SU-DHL-6 (cell line): ENCODE measurements at regions not wholly inside any gene's neighbourhood (a gene's known extent, or its start where the extent isn't known, plus 50 kb on each side); places are given as distances from the start of the nearest gene placed in this dataset.
"Not testable (repeated sequence)": the region's sequence is repeated elsewhere in the genome, so short reads cannot be mapped to it uniquely, and the experiment has no call there.

Source experiments
- H2AFZ ChIP-seq: fragments of 200-600 bp; sonication (generic); 2 replicates; pipeline ENCODE4 v1.6.1; 2014; ENCODE audit warnings: low read depth, mild to moderate bottlenecking, moderate library complexity, mixed read lengths, antibody characterized with exemption, low read length; ENCODE audit not compliant: severe bottlenecking
- H3F3A ChIP-seq: fragments of 200-600 bp; shearing (Covaris generic); 2 replicates; pipeline ENCODE4 v1.6.0; 2016; ENCODE audit warnings: antibody characterized with exemption, mild to moderate bottlenecking; ENCODE audit not compliant: insufficient read depth
- H3K27ac ChIP-seq: fragments of 200-600 bp; sonication (generic); 2 replicates; pipeline ENCODE4 v1.5.1; 2016; ENCODE audit warnings: low read depth, mild to moderate bottlenecking, low read length, moderate library complexity, mixed read lengths
- H3K27me3 ChIP-seq: fragments of 200-600 bp; sonication (generic), shearing (Covaris generic); 2 replicates; pipeline ENCODE4 v1.6.0; 2014; ENCODE audit warnings: mild to moderate bottlenecking, low read length
- H3K36me3 ChIP-seq: fragments of 200-600 bp; sonication (generic); 2 replicates; pipeline ENCODE4 v1.6.1; 2014; ENCODE audit warnings: mild to moderate bottlenecking, low read length, mixed read lengths
- H3K4me2 ChIP-seq: fragments of 300-600, 200-600 bp; shearing (Covaris generic), sonication (generic); 2 replicates; pipeline ENCODE4 v1.6.0; 2014; ENCODE audit warnings: low read length, low read depth, mild to moderate bottlenecking; ENCODE audit not compliant: poor library complexity, severe bottlenecking
- H3K4me3 ChIP-seq: fragments of 200-600 bp; sonication (generic); 2 replicates; pipeline ENCODE4 v1.5.1; 2014; ENCODE audit warnings: antibody characterized with exemption, low read length, mild to moderate bottlenecking, mixed read lengths; ENCODE audit not compliant: insufficient read depth, poor library complexity, severe bottlenecking
- H3K79me2 ChIP-seq: fragments of 200-600 bp; sonication (generic); 2 replicates; pipeline ENCODE4 v1.6.1; 2014; ENCODE audit warnings: mild to moderate bottlenecking, low read length, moderate library complexity; ENCODE audit not compliant: insufficient read depth
- H3K9ac ChIP-seq: fragments of 200-600 bp; sonication (generic); 2 replicates; pipeline ENCODE4 v1.7.0; 2014; ENCODE audit warnings: mild to moderate bottlenecking, low read length
- H3K9me2 ChIP-seq: fragments of 200-600 bp; sonication (generic); replicated peaks from 2 replicates; pipeline ENCODE4 v1.6.1; 2014; ENCODE audit warnings: low read length; ENCODE audit not compliant: insufficient read depth
- H3K9me3 ChIP-seq: fragments of 200-600 bp; sonication (generic); 2 replicates; pipeline ENCODE4 v1.6.1; 2014; ENCODE audit warnings: low read length, mixed read lengths; ENCODE audit not compliant: insufficient read depth
- H4K20me1 ChIP-seq: fragments of 200-600 bp; sonication (generic); 2 replicates; pipeline ENCODE4 v1.6.1; 2014; ENCODE audit warnings: low read depth, mild to moderate bottlenecking, antibody characterized with exemption, low read length, moderate library complexity, mixed read lengths
- EZH2phosphoT487 ChIP-seq: fragments of 200-600 bp; sonication (generic), shearing (Covaris generic); conservative IDR thresholded peaks from 2 replicates; pipeline ENCODE4 v1.6.1; 2018; ENCODE audit warnings: mild to moderate bottlenecking, antibody characterized with exemption, low read length, moderate library complexity, mixed read lengths
- TF ChIP-seq, protein P1 (sequence below): fragments of 200-600 bp; sonication (generic); IDR thresholded peaks from one replicate; pipeline ENCODE4 v1.5.1; 2017; ENCODE audit warnings: antibody characterized with exemption, mild to moderate bottlenecking, low read length, moderate library complexity; ENCODE audit not compliant: insufficient read depth, poor library complexity, severe bottlenecking

DNA sequence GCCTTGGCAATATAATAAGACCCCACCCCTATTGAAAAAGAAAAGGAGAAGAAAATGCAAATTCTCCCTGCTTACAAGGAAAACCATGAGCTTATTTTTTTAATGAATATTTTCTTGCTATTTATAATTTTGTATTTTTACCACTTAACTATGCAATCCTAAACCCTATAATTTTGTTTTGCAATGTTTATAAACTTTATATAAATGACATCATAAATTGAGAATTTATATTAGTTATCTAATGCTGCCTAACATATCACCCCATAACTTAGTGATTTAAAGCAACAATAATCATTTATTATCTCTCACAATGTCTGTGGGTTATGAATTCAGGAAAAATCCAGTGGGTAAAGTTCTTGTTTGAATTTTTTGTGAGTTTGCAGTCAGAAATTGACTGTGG lies 369.1 kb downstream of the TAF11L14 start:
- no peaks in the 10 kb centered on the region for H3K9me2 ChIP-seq
- no peak overlapping the region for H3K27ac ChIP-seq
- H3K9ac ChIP-seq: no peak overlapping the region
- no peaks in the 10 kb centered on the region for H3K79me2 ChIP-seq
- no peaks in the 10 kb centered on the region for H3F3A ChIP-seq
- H2AFZ ChIP-seq: no peak overlapping the region
- H3K36me3 ChIP-seq: no peaks in the 10 kb centered on the region
- no peaks in the 10 kb centered on the region for H3K9me3 ChIP-seq
- no peak for TF ChIP-seq EZH2phosphoT487
- TF ChIP-seq, protein P1, sequence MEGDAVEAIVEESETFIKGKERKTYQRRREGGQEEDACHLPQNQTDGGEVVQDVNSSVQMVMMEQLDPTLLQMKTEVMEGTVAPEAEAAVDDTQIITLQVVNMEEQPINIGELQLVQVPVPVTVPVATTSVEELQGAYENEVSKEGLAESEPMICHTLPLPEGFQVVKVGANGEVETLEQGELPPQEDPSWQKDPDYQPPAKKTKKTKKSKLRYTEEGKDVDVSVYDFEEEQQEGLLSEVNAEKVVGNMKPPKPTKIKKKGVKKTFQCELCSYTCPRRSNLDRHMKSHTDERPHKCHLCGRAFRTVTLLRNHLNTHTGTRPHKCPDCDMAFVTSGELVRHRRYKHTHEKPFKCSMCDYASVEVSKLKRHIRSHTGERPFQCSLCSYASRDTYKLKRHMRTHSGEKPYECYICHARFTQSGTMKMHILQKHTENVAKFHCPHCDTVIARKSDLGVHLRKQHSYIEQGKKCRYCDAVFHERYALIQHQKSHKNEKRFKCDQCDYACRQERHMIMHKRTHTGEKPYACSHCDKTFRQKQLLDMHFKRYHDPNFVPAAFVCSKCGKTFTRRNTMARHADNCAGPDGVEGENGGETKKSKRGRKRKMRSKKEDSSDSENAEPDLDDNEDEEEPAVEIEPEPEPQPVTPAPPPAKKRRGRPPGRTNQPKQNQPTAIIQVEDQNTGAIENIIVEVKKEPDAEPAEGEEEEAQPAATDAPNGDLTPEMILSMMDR: no peak
- H3K4me2 ChIP-seq: no peak overlapping the region
- H3K27me3 ChIP-seq: no peaks in the 10 kb centered on the region
- no peaks in the 10 kb centered on the region for H4K20me1 ChIP-seq
- no peak overlapping the region for H3K4me3 ChIP-seq

DNA sequence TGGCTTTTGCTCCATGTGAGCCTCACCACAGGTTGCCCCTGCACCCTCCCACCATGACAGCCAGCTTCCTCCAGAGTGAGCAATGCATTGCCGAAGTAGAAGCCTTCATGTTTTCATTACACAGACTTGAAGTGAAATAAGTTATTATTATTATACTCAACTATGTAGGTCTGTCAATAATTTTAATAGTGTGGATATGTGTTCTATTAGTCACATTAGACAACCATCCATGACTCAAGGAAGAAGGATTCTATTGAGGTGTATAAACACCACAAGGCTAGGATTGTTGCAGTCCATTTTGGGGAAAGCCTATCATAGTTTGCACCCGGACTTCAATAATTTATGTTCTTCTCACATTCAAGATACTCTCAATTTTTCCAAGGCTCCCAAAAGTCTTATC lies 369.5 kb downstream of the TAF11L14 start:
- Histone ChIP-seq H4K20me1 (no peaks in the 10 kb centered on the region), H2AFZ (no peak overlapping the region), H3K79me2 (no peaks in the 10 kb centered on the region), H3F3A (no peaks in the 10 kb centered on the region), H3K27me3 (no peaks in the 10 kb centered on the region), H3K9me2 (no peaks in the 10 kb centered on the region), H3K4me3 (no peak overlapping the region), H3K9ac (no peak overlapping the region), H3K9me3 (no peaks in the 10 kb centered on the region), H3K4me2 (no peak overlapping the region), H3K36me3 (no peaks in the 10 kb centered on the region), H3K27ac (no peak overlapping the region)
- no peak for TF ChIP-seq EZH2phosphoT487
- TF ChIP-seq, protein P1: no peak

DNA sequence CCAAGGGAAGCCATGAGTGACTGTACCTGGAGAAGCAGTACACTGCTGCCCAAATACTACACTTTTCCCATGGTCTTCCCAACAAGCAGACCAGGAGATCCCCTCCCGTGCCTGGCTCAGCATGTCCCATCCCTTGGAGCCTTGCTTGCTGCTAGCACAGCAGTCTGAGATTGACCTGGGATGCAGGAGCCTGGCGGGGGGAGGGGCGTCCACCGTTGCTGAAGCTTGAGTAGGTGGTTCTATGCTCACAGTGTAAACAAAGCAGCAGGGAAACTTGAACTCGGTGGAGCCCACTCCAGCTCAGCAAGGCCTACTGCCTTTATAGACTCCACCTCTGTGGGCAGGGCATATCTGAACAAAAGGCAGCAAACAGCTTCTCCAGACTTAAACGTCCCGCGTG lies 372.0 kb downstream of the TAF11L14 start:
- not testable (repeated sequence) for H3K36me3 ChIP-seq, H3K27me3 ChIP-seq, H3K27ac ChIP-seq, H3K9ac ChIP-seq, H3K4me3 ChIP-seq, H3K4me2 ChIP-seq, H3K79me2 ChIP-seq, H3K9me3 ChIP-seq, H3F3A ChIP-seq, H4K20me1 ChIP-seq, H3K9me2 ChIP-seq, H2AFZ ChIP-seq

DNA sequence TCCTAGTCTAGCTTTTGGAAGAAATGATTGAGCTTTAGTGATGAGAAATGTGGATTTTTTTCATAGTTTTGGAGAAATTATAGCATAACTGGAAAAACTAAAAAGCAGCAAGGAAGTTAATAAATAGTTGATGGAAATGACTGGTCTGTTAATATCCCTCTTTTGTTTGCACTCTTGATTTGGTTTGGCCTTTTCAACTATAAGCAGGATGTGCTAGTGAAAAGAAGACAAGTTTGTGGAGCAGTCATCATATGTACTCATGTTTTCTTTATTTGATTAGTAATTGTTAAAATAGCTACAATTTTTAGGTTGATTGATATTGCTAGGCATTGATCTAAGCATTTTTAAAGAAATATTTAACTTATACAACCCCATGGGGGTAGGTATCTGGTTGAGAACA lies 374.7 kb downstream of the TAF11L14 start:
- Histone ChIP-seq H3F3A (no peaks in the 10 kb centered on the region), H3K4me3 (no peak overlapping the region), H3K9me3 (no peaks in the 10 kb centered on the region), H3K79me2 (no peaks in the 10 kb centered on the region), H3K9me2 (no peaks in the 10 kb centered on the region), H4K20me1 (no peaks in the 10 kb centered on the region), H3K36me3 (no peaks in the 10 kb centered on the region), H2AFZ (no peak overlapping the region), H3K9ac (no peak overlapping the region), H3K4me2 (no peak overlapping the region), H3K27me3 (no peaks in the 10 kb centered on the region), H3K27ac (no peak overlapping the region)
- no peak for TF ChIP-seq EZH2phosphoT487
- TF ChIP-seq, protein P1: no peak
